Lung microvascular endothelial cell (primary cell): ENCODE measurements at regions not wholly inside any gene's neighbourhood (a gene's known extent, or its start where the extent isn't known, plus 50 kb on each side); places are given as distances from the start of the nearest gene placed in this dataset.

Experiments used
- DNase-seq, 2 donors: peaks; one replicate each; pipeline versions ENCODE4 v3.0.0 to v3.0.0-alpha.2; 2010; ENCODE audit warnings: low read depth in 2 of 2

DNA sequence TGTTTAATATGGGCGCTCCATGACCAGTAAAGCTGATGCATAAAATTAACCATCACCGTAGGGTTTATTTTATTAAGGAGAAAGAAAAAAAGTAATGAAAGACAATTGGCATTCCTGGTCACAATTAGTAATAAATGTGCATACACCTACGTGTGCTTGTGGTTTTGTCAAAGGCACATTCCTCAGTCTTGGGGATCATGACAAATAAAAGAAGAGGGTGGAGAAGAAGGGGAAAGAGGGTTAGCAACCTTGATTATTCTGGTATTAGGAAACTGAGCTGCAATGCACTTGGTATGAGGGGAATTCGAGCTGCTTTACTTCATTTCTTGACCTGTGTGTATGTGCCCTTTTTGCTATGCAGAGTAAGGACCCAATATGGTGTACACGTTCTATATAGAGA lies 1798.3 kb upstream of the PCDH7 start:
- DNase-seq: no peak

DNA sequence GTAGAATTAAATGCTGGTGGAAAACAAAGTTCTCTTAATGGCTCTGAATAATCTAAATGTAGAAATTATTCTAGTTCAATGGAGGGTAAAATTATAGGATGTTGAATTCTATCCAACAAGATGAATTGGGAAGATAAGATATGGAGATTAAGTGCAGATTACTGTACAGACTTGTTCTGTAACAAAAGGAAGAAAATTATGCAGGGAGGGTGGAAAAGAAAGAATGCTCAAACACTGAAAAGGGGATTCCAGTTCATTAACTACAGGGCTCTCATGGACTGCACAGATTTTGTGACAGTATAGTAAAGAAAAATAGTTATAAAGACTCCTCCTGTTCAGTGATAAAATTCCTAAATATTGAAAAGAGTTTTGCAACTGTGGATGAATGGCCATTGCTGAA lies 1794.0 kb upstream of the PCDH7 start:
- no peak for DNase-seq

DNA sequence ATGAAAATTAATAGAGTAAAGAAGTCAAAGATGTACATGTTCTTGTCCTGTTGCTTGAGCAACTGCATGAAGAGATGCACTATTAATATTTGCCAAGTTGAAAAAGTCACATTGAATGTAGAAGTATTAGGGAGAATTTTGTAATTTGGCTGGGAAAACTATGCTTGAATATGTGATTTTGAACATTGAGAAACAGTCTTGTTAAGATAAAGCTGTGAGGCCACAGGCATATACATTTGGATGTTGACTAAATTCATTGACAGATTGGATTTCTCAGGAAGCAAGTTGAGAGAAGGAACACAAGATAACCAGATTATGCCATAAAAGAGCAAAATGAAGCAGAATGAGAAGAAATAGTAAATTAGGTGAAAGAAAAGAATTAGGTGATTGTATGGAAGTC lies 1777.5 kb upstream of the PCDH7 start:
- no peak for DNase-seq

DNA sequence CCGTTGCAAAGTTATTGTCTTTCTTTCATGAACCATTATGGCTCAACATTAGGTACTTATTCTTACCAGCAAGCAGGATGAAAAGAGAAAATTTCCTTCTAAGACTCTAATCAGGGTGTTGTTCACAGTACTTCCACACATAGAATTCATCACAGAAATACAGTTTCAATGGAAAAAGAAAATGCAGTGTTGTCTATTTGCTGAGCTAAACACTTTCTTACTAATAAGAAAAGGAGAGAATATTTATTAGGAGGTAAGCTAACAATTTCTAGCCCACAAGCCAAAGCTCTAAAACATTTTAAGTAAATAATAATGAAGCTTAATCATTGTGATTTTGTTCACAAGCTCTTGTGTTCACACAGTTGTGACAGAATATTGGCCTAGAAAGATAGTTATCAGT lies 1772.8 kb upstream of the PCDH7 start:
- no peak for DNase-seq

DNA sequence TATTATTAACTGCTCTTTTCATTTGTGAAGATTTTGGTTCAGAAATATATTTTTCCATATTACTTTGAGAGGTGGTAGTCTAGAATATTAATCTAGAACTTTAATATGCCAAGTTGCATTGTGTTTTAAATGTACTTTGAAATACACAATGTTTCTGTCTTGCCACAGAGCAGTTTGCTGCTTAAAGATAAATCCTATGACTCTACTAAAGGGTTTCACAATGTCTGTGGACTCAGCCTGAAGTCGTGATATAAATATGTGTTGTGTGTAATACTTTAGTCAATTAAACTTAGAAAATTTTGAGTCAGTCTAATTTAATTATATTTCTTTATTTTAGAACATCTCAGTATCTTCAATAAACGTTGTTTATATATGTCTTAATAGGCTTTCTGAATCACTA lies 1771.7 kb upstream of the PCDH7 start:
- no peak for DNase-seq

DNA sequence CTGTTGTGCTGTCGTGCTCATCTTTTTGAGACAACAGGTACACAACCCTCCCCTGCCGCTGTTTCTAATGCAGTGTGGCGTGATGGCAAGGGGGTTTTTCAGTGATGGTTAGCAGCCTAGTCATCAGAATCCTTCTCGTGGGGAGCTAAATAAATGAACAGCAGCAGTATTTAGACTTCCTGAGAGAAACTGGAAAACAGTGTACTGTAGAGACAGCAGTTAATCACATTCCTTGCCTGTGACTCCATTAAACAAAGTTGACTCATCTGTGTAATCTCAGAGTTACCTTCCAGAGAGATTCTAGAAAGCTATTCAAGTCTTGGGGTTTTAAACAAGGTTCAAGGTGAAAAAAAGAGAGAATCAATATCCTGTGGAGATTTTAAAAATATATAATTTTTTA lies 1753.2 kb upstream of the PCDH7 start:
- no peak for DNase-seq

DNA sequence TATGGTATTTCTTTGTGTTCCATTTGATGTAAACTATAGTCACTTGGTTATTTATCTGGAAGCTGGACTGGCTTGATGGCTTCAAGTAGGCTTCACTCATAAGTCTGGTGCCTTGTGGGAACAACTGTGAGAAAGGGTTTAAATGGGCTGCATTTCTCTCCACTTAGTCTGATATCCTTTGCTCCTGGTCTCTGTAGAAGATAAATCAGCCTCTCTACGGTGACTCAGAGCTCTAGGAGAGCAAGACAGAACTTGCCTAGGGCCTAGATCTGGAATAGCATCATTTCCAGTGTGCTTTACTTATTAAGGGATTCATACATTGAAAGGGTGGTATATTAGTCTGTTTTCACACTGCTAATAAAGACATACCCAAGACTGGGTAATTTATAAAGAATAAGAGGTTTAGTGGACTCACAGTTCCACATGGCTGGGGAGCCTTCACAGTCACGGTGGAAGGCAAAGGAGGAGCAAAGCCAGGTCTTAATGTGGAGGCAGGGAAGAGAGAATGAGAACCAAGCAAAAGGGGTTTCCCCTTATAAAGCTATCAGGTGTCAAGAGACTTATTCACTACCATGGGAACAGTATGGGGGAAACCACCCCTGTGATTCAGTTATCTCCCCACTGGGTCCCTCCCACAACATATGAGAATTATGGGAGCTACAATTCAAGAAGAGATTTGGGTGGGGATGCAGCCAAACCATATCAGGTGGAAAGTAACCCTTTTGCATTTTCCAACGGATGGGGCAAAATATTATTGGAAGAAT lies 1746.4 kb upstream of the PCDH7 start:
- DNase-seq: no peak

DNA sequence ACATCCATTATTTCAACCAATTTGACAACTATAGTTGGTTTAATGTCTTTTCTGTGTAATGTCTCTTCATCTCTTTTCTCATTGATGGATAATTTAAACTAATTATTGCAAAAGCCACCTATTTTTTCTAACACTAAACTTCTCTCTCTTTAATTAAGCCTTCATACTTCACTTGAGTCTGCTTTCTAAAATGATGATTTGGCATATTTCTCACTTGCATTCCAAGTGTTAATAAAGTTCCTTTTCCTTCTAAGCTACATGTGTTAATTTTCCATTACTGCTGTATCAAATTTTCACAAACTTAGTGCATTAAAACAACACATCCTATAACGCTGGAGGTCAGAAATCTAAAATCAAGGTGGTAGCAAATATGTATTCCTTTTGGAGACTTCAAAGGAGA lies 1743.8 kb upstream of the PCDH7 start:
- no peak for DNase-seq

DNA sequence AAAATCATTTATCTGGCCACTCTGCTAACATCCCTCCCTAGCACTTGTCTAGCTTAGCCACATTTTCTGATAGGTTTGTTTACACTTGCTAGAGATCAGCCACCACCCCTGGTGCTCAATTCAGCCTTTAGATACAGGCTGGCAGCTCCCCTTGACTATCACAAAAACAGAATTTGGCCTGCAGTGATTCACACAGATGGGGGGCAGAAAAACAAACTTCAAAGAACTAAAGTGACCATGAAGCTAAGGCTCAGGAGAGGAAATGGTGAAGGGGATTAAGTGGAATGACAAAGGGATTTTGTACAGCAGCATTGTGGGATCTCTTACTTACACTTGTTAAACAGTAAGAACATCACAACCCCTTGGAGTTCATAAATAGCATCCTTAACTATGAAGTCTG lies 1718.0 kb upstream of the PCDH7 start:
- no peak for DNase-seq

DNA sequence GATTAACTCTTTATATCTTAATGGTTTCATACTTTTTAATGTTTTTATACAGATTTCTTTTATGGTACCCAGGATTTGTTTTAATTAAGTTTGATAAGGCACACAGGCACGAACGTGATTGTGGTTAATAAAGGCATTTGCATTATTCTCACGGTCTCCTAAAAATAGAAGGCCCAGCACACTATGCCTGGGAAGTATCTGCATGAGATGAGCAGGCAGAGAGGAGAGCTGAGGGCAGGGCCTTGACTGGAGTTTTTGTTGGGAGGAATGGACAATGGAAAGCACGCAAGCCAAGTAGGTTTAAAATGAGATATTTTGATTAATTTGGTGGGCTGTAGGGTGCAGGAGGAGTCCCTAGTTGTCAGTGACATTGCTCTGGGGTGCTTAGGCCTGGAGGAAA lies 1714.3 kb upstream of the PCDH7 start:
- DNase-seq: no peak

DNA sequence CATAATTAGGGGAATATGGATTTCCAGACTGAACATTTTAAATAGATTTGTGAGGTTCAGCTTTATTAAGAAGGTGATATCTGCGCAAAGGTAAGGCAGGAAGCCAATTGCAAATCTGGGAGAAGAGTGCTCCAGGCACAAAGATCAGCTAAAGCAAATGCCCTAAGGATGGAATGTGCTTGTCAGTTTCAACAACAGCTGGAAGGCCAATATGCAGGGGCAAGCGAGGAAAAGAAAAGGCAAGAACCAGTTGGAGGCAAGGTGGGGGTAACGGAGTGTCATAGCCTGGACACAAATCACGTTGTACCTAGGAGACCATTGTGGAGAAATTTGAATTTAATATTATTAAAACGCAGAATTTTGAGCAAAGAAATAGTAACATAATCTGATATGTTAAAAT lies 1710.3 kb upstream of the PCDH7 start:
- DNase-seq: no peak

DNA sequence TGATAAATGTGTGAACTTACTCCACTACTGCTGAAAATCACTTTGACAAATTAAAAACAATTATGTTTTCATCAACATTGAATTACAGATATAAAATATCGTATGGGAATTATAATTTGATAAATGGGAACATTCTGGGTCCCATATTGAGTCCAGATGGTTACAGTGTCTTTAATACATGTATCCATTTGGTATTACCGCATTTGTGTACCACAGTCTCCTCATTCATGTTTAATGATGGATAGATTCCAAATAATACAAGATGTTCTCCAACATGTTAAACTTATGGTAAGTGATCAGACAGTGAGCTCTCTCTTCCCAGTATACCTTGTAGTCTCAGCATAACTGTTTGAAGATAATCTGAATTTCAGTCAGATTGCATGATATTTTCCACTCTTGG lies 1706.8 kb upstream of the PCDH7 start:
- no peak for DNase-seq

DNA sequence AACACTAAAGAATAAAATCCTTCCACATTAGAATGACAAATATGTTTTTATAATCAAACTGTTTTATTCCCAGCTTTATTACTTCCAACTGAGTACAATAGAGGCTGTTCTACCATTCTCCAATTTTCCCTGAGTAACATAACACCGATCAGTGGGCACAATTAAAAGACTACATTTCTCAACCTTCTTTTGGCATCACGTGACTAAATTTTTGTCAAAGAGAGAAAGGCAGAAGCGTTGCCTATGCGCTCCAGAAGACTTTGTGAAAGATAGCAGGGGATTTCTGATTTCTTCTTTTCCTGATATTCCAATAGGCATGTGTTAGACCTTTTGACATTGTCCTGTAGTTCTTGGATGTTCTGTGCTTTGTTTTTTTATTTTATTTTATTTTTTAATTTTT lies 1705.6 kb upstream of the PCDH7 start:
- no peak for DNase-seq

DNA sequence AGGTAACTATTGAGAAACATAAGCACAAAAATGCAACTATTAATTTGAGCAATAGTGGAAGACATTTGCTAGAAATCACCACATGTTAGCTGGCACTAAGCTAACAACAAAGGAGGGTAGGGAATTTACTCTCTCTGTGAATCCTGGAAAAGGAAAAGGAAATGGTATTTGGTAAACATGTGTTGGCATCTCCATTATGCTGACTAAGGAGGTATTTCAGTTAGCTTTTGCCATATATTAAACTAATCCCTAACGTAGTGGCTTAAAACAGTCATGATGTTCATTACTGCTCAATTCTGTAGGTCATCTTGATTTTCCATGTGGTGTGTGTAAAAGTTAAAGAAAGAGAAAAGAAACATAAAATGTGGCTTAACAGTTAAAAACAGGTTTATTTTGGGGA lies 1686.5 kb upstream of the PCDH7 start:
- no peak for DNase-seq

DNA sequence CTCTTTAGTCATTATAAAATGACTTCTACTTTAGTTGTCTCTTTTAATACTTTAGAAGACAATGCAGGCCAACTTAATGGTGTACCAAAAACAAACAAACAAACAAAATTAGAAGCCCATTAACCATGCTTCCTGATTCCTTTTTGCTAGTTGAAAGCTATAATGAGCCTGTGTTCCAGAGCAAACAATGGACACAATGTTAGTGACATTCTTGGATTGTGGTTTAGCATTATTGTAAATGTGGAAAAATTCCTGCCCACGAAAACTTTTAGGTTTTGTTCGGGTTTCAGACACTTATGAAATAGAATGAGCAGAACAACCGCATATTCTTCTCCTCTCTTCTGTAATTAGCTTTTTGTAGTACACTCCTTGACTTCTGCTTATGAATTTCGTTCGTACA lies 1682.7 kb upstream of the PCDH7 start:
- no peak for DNase-seq

DNA sequence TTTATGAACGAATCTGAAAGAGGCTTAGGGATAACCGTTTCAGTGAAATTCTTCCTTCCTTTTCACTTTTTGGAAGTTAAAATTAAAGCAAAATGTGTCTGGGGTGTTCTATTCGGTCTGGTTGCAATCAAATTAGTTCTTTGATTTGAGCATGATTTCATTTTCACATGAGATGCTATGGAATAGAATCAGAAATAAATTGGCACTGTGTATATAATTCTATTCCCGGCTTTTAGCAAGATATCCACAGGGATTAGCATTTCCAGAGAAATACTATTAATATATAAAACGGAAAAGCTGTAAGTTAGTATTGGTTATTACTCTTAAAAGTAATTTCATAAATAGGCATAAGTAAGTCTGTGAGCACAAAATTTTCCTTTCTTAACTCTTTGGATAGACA lies 1676.8 kb upstream of the PCDH7 start:
- no peak for DNase-seq

DNA sequence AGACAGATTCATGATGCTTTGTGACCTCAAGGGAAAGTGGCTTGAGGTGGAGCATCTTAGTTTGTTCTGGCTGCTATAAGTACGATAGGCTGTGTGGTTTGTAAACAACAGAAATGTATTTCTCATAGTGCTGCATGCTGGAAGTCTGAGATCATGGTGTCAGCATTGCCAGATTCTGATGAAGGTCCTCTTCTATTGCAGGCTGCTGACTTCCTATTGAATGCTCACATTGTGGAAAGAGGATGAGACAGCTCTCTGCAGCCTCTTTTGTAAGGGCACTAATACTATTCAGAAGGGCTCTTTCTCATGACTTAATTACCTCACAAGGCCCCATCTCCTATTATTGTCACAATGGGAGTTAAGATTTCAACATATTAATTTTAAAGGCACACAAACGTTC lies 1674.0 kb upstream of the PCDH7 start:
- no peak for DNase-seq

DNA sequence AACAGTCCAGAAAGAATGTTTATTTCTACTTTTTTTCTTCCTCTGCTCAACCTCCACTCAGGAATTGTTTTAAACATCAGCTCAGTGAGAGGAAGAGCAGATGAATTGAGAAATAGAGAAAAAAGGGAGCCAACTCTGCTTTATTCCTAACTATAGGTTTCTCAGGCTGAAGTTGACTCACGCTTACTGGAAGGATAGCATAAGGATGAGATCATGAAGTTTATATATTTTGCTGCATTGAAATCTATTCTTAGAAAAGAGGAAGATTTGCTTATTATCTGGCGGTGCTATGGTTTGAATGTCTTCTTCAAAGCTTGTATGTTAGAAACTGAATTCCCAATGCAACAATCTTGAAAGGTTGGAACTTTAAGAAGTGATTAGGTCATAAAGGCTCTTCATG lies 1673.4 kb upstream of the PCDH7 start:
- DNase-seq: no peak

DNA sequence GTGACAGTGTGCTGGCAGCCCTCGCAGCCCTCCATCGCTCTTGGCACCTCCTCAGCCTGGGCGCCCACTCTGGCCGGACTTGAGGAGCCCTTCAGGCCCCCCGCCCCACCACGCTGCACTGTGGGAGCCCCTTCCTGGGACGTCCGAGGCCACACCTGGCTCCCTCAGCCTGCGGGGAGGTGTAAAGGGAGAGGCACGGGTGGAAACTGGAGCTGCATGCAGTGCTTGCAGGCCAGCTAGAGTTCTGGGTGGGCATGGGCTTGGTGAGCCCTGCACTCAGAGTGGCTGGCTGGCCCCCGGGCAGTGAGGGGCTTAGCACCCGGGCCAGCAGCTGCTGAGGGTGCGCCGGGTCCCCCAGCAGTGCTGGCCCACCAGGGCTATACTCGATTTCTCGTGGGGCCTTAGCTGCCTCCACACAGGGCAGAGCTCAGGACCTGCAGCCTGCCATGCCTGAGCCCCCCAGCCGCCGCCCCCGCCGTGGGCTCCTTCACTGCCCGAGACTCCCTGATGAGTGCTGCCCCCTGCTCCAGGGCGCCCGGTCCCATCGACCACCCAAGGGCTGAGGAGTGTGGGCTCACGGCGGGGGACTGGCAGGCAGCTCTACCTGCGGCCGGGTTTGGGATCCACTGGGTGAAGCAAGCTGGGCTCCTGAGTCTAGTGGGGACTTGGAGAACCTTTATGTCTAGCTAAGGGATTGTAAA lies 1672.7 kb upstream of the PCDH7 start:
- no peak for DNase-seq

DNA sequence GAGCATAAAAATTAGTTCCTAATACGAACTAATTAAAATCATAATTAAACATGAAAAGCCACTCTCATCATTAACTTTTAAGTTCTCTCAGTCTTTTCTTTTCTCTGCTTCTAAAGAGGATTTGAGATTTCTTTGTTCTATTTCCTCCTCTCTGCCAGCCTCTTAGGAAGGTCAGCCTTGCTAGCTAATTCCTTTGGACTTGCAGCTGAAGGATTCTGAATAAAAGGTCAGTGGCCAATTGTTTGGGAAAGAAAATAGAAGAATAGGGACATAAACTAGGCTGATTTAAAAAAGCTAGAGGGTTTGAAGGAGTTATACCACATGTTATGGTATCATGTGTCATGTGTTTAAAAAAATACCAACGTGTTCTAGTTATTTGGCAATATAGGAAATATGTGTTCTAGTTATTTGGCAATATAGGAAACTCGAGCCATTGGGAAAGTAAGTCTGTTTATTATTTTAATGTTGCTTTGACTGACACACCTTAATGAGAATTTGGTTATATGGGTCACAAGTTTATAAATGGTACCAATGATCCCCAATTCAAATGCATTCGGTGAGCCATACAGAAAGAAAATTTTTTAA lies 1668.7 kb upstream of the PCDH7 start:
- DNase-seq: no peak

DNA sequence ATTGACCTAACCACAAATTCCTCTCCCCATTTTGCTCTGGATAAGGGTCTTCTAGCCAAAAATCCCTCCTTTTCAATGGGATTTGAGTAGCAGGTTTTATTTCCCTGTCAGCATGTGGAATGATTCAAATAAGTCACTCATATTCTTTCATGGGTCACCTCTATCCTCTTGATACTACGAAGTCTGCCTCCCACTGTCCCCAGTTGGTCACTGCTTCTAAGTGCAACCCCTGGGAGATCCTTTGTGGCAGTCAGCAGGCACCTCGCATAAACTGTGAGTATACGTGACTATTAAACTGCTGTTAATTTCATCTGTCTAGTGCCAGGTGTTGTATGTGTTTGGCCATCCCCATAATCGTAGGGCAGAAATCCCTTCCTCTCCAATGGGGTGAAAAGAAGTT lies 1667.9 kb upstream of the PCDH7 start:
- DNase-seq: no peak

DNA sequence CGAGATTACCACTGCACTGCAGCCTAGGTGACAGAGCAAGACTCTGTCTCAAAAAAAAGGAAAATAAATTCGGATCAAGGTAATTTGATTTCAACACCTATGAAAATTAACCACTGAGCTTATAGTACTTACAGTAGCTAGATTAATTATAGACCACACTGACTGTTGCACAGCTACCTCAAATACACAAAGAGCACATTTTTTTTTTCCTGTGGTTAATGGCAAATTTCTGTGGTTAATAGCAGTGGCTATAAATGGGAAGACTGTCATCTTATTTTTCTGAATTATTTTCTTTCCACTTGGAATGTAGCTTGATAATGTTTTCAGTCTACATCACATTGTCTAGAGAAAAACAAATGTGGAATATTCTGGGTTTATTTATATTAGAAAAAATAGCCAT lies 1661.6 kb upstream of the PCDH7 start:
- DNase-seq: no peak

DNA sequence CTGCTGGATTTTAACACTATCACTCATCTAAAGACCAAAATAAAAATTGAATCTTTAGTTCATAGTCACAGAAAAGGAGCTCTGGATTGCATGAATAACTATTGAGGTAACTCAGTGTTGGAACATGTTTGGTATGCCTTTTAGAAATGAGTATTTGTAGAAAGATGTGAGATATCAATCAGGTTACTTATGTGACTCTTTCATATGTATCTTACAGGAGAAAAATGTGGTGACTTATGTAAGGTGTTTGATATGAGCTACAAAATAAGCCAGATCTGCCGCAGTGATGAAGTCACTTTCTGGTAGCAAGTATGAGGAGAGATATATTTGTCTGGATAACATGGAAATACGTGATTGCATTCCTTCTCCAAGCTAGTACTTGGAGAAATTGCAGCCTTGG lies 1653.3 kb upstream of the PCDH7 start:
- DNase-seq: no peak
